ENCODE measurements at regions not wholly inside any gene's neighbourhood (a gene's known extent, or its start where the extent isn't known, plus 50 kb on each side); places are given as distances from the start of the nearest gene placed in this dataset.

- TF ChIP-seq, protein P1, sequence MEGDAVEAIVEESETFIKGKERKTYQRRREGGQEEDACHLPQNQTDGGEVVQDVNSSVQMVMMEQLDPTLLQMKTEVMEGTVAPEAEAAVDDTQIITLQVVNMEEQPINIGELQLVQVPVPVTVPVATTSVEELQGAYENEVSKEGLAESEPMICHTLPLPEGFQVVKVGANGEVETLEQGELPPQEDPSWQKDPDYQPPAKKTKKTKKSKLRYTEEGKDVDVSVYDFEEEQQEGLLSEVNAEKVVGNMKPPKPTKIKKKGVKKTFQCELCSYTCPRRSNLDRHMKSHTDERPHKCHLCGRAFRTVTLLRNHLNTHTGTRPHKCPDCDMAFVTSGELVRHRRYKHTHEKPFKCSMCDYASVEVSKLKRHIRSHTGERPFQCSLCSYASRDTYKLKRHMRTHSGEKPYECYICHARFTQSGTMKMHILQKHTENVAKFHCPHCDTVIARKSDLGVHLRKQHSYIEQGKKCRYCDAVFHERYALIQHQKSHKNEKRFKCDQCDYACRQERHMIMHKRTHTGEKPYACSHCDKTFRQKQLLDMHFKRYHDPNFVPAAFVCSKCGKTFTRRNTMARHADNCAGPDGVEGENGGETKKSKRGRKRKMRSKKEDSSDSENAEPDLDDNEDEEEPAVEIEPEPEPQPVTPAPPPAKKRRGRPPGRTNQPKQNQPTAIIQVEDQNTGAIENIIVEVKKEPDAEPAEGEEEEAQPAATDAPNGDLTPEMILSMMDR (IDR thresholded peaks at IDR 0.05; ENCODE audit: low read depth, low read length): no peak
- no peak for TF ChIP-seq POLR2A (IDR thresholded peaks at IDR 0.05; ENCODE audit: extremely low read depth, insufficient read length)
Observed at GRCh38 chr5:72658761-72659540, 151.7 kb upstream of the ZNF366 start.
